ENCODE measurements at regions not wholly inside any gene's neighbourhood (a gene's known extent, or its start where the extent isn't known, plus 50 kb on each side); places are given as distances from the start of the nearest gene placed in this dataset.

- H3K27me3 ChIP-seq (replicated peaks in 1 of 2; ENCODE audit: control insufficient read depth in 2 of 2, insufficient read depth in 2 of 2, low read length in 1 of 2) = no peaks in the 10 kb centered on the region
- H3K4me2 ChIP-seq (ENCODE audit: control insufficient read depth, insufficient read depth) = no peak overlapping the region
- ChIA-PET CTCF (no interaction called here), SMC1A (ENCODE audit: uncharacterized antibody, unreplicated experiment) (no interaction called here), RAD21 (ENCODE audit: unreplicated experiment) (no interaction called here), POLR2A (no interaction called here)
- H3K27ac ChIP-seq (ENCODE audit: control insufficient read depth, insufficient read depth) = no peak overlapping the region
- in situ Hi-C loops (cut with MboI) (no loop called here), intact Hi-C loops (cut with micrococcal nuclease; ENCODE audit: unreplicated experiment) (no loop called here)
- no TSS peak for BruUV-seq (replicated peaks)
- no peaks in the 10 kb centered on the region for H4K20me1 ChIP-seq (ENCODE audit: control insufficient read depth, insufficient read depth)
- peak; percentile 80 for TF ChIP-seq SPI1 (IDR thresholded peaks at IDR 0.05; ENCODE audit: borderline replicate concordance, insufficient read depth, low read depth, low read length)
- TF ChIP-seq FOXK2 (IDR thresholded peaks at IDR 0.05) = no peak
- 40% methylated on average over 1 of the region's 1 CpG for WGBS (ENCODE audit: insufficient coverage, insufficient replicate concordance, low lambda C conversion rate, missing lambda C conversion rate)
- no peaks in the 10 kb centered on the region for H3K4me1 ChIP-seq (ENCODE audit: control insufficient read depth, insufficient read depth, low read length)
- H3K9me3 ChIP-seq (replicated peaks; ENCODE audit: control insufficient read depth, insufficient read depth, low read length) = no peaks in the 10 kb centered on the region
- no peaks in the 10 kb centered on the region for H3K36me3 ChIP-seq (ENCODE audit: control insufficient read depth in 2 of 2, insufficient read depth in 2 of 2, low read length in 1 of 2)
- FAIRE-seq (no peak), ATAC-seq (peak; percentile 48; the same call in 2 of the 3 replicates), DNase-seq (ENCODE audit: low read depth, low spot score) (no peak)
- H2AFZ ChIP-seq (ENCODE audit: control insufficient read depth, low read depth, low read length) = no peak overlapping the region
- no peak overlapping the region for H3K9ac ChIP-seq (ENCODE audit: control insufficient read depth, insufficient read depth, low read length)
- H3K79me2 ChIP-seq (ENCODE audit: control insufficient read depth, insufficient read depth, low read length) = no peaks in the 10 kb centered on the region
- H3K4me3 ChIP-seq = no peak overlapping the region
These were observed 126.5 kb upstream of the INTU start for GRCh38 chr4:127506283-127506682.

- H3K27me3 ChIP-seq (replicated peaks in 1 of 2; ENCODE audit: control insufficient read depth in 2 of 2, insufficient read depth in 2 of 2, low read length in 1 of 2) = no peaks in the 10 kb centered on the region
- FAIRE-seq (no peak), DNase-seq (ENCODE audit: low read depth, low spot score) (no peak), ATAC-seq (no peak)
- no peak overlapping the region for H3K4me2 ChIP-seq (ENCODE audit: control insufficient read depth, insufficient read depth)
- no TSS peak for BruUV-seq (replicated peaks)
- ChIA-PET CTCF (no interaction called here), SMC1A (ENCODE audit: uncharacterized antibody, unreplicated experiment) (no interaction called here), POLR2A (no interaction called here), RAD21 (ENCODE audit: unreplicated experiment) (no interaction called here)
- no peak overlapping the region for H3K4me3 ChIP-seq
- in situ Hi-C loops (cut with MboI) = no loop called here
- intact Hi-C loops (cut with micrococcal nuclease; ENCODE audit: unreplicated experiment) = no loop called here
- no peaks in the 10 kb centered on the region for H3K9me3 ChIP-seq (replicated peaks; ENCODE audit: control insufficient read depth, insufficient read depth, low read length)
- no peaks in the 10 kb centered on the region for H4K20me1 ChIP-seq (ENCODE audit: control insufficient read depth, insufficient read depth)
- H3K36me3 ChIP-seq (ENCODE audit: control insufficient read depth in 2 of 2, insufficient read depth in 2 of 2, low read length in 1 of 2) = no peaks in the 10 kb centered on the region
- H3K27ac ChIP-seq (ENCODE audit: control insufficient read depth, insufficient read depth) = no peak overlapping the region
- H3K9ac ChIP-seq (ENCODE audit: control insufficient read depth, insufficient read depth, low read length) = no peak overlapping the region
- H3K4me1 ChIP-seq (ENCODE audit: control insufficient read depth, insufficient read depth, low read length) = no peaks in the 10 kb centered on the region
- no peak overlapping the region for H2AFZ ChIP-seq (ENCODE audit: control insufficient read depth, low read depth, low read length)
- no peaks in the 10 kb centered on the region for H3K79me2 ChIP-seq (ENCODE audit: control insufficient read depth, insufficient read depth, low read length)
- WGBS (ENCODE audit: insufficient coverage, insufficient replicate concordance, low lambda C conversion rate, missing lambda C conversion rate) = 0% methylated on average over 1 of the region's 1 CpG
- TF ChIP-seq SP1 (IDR thresholded peaks at IDR 0.05; ENCODE audit: low read depth, low read length) (no peak), MLLT1 (IDR thresholded peaks at IDR 0.05) (no peak), YBX1 (IDR thresholded peaks at IDR 0.05) (no peak), NBN (IDR thresholded peaks at IDR 0.05) (no peak), ZNF622 (IDR thresholded peaks at IDR 0.05) (no peak), SMAD5 (IDR thresholded peaks at IDR 0.05; ENCODE audit: low read depth) (no peak), CEBPZ (IDR thresholded peaks at IDR 0.05; ENCODE audit: low read depth, low read length) (no peak), MYC (IDR thresholded peaks at IDR 0.05; ENCODE audit: insufficient read depth, insufficient read length, insufficient replicate concordance, low read length, severe bottlenecking) (no peak), ZZZ3 (IDR thresholded peaks at IDR 0.05; ENCODE audit: control insufficient read depth, insufficient read length, low read depth) (no peak), KAT2A (conservative IDR thresholded peaks at IDR 0.05; ENCODE audit: control insufficient read depth, low read depth, low read length) (no peak), NFYB (IDR thresholded peaks at IDR 0.05; ENCODE audit: insufficient read depth, low read depth, low read length) (no peak), MXI1 (IDR thresholded peaks at IDR 0.05; ENCODE audit: low read depth, low read length) (no peak), ZNF384 (IDR thresholded peaks at IDR 0.05; ENCODE audit: borderline replicate concordance, low read depth, low read length) (no peak), CBX3 (IDR thresholded peaks at IDR 0.05; ENCODE audit: borderline replicate concordance, low read depth) (no peak)
These were observed 123.6 kb upstream of the INTU start for GRCh38 chr4:127509155-127509554.
